Trophoblast cell (in vitro differentiated cells and primary cell): ENCODE measurements at regions not wholly inside any gene's neighbourhood (a gene's known extent, or its start where the extent isn't known, plus 50 kb on each side); places are given as distances from the start of the nearest gene placed in this dataset.

Experiments
- DNase-seq, 2 donors: peaks; one replicate each; pipeline ENCODE4 v3.0.0-alpha.2; 2016
- H2AFZ ChIP-seq: 2 replicates; pipeline ENCODE4 v1.6.1; 2013; ENCODE audit warnings: low read length, moderate library complexity, mild to moderate bottlenecking; ENCODE audit not compliant: insufficient read depth, poor library complexity
- H2AK5ac ChIP-seq: 2 replicates; pipeline ENCODE4 v1.6.1; 2013; ENCODE audit warnings: mild to moderate bottlenecking, low read length
- H2BK120ac ChIP-seq: 2 replicates; pipeline ENCODE4 v1.6.1; 2013; ENCODE audit warnings: low read length, mild to moderate bottlenecking, moderate library complexity; ENCODE audit not compliant: insufficient read depth, poor library complexity
- H2BK12ac ChIP-seq: 2 replicates; pipeline ENCODE4 v1.6.1; 2013; ENCODE audit warnings: mild to moderate bottlenecking, low read length, moderate library complexity
- H2BK5ac ChIP-seq: 2 replicates; pipeline ENCODE4 v1.6.1; 2013; ENCODE audit warnings: low read length, low read depth, moderate library complexity, mild to moderate bottlenecking; ENCODE audit not compliant: poor library complexity
- H3K14ac ChIP-seq: 2 replicates; pipeline ENCODE4 v1.6.1; 2013; ENCODE audit warnings: mild to moderate bottlenecking, low read length
- H3K18ac ChIP-seq: 2 replicates; pipeline ENCODE4 v1.6.1; 2013; ENCODE audit warnings: mild to moderate bottlenecking, low read length
- H3K23ac ChIP-seq: 2 replicates; pipeline ENCODE4 v1.6.1; 2013; ENCODE audit warnings: low read length
- H3K27ac ChIP-seq: 2 replicates; pipeline ENCODE4 v1.5.1; 2013; ENCODE audit warnings: low read depth, mild to moderate bottlenecking, inconsistent platforms, low read length, moderate library complexity
- H3K27me3 ChIP-seq: 2 replicates; pipeline ENCODE4 v1.6.1; 2013; ENCODE audit warnings: inconsistent platforms, mild to moderate bottlenecking, low read length, moderate library complexity; ENCODE audit not compliant: insufficient read depth
- H3K36me3 ChIP-seq, 2 experiments: 1 replicate in 1 of 2; 2 replicates in 1 of 2; pipeline ENCODE4 v1.6.1; 2013; ENCODE audit warnings: low read length in 2 of 2, mild to moderate bottlenecking in 2 of 2, moderate library complexity in 1 of 2; ENCODE audit not compliant: insufficient read depth in 2 of 2, control insufficient read depth in 1 of 2
- H3K4ac ChIP-seq: 2 replicates; pipeline ENCODE4 v1.6.1; 2013; ENCODE audit warnings: low read depth, mild to moderate bottlenecking, low read length, moderate library complexity
- H3K4me1 ChIP-seq, 2 experiments: 1 replicate in 1 of 2; 2 replicates in 1 of 2; pipeline ENCODE4 v1.6.1; 2013; ENCODE audit warnings: low read length in 2 of 2, mild to moderate bottlenecking in 2 of 2, moderate library complexity in 1 of 2; ENCODE audit not compliant: insufficient read depth in 2 of 2, control insufficient read depth in 1 of 2
- H3K4me2 ChIP-seq: 2 replicates; pipeline ENCODE4 v1.6.1; 2013; ENCODE audit warnings: inconsistent platforms, mild to moderate bottlenecking, low read length, moderate library complexity
- H3K4me3 ChIP-seq: 2 replicates; pipeline ENCODE4 v1.5.1; 2013; ENCODE audit warnings: mild to moderate bottlenecking, low read depth, low read length, inconsistent platforms
- H3K79me1 ChIP-seq: one replicate; pipeline ENCODE4 v1.6.1; 2013; ENCODE audit warnings: low read length
- H3K79me2 ChIP-seq: 2 replicates; pipeline ENCODE4 v1.6.1; 2013; ENCODE audit warnings: low read length, mild to moderate bottlenecking; ENCODE audit not compliant: control insufficient read depth, insufficient read depth, poor library complexity
- H3K9ac ChIP-seq: 2 replicates; pipeline ENCODE4 v1.6.1; 2013; ENCODE audit warnings: mild to moderate bottlenecking, low read length
- H3K9me3 ChIP-seq: 2 replicates; pipeline ENCODE4 v1.6.1; 2013; ENCODE audit warnings: low read depth, mild to moderate bottlenecking, control low read depth, inconsistent platforms, low read length; ENCODE audit not compliant: insufficient read depth
- H4K12ac ChIP-seq: 2 replicates; pipeline ENCODE4 v1.6.1; 2013; ENCODE audit warnings: low read depth, mild to moderate bottlenecking, low read length, moderate library complexity
- H4K8ac ChIP-seq: 2 replicates; pipeline ENCODE4 v1.6.1; 2013; ENCODE audit warnings: low read depth, mild to moderate bottlenecking, low read length, moderate library complexity
- H4K91ac ChIP-seq: one replicate; pipeline ENCODE4 v1.6.1; 2013; ENCODE audit warnings: low read depth, mild to moderate bottlenecking, low read length, moderate library complexity
- WGBS: extraction: QIAGEN DNeasy Blood & Tissue Kit; methylation state at CpG from one replicate; pipeline ENCODE4 v1.1.7; 2013; ENCODE audit warnings: missing lambda C conversion rate; ENCODE audit not compliant: insufficient read length, insufficient coverage; ENCODE audit errors: extremely low coverage; 5-methylcytosine and 5-hydroxymethylcytosine counted together

GRCh38 chr4:137193564-137193963, 338.7 kb downstream of the PCDH18 start:
- Histone ChIP-seq H4K8ac (no peak overlapping the region), H3K14ac (no peak overlapping the region), H3K27ac (no peak overlapping the region), H3K23ac (no peak overlapping the region), H3K27me3 (no peaks in the 10 kb centered on the region), H2BK5ac (no peak overlapping the region), H3K18ac (no peak overlapping the region), H3K4ac (no peak overlapping the region), H3K9ac (no peak overlapping the region), H2AK5ac (no peak overlapping the region), H4K12ac (no peak overlapping the region), H2AFZ (no peak overlapping the region), H3K4me2 (no peak overlapping the region), H3K4me1 (no peaks in the 10 kb centered on the region), H2BK120ac (no peak overlapping the region), H3K79me1 (no peaks in the 10 kb centered on the region), H3K36me3 (no peaks in the 10 kb centered on the region), H2BK12ac (no peak overlapping the region), H4K91ac (no peak overlapping the region), H3K79me2 (no peaks in the 10 kb centered on the region), H3K9me3 (no peaks in the 10 kb centered on the region), H3K4me3 (no peak overlapping the region)
- no peak for DNase-seq
- WGBS = no CpG with 5 or more reads among the region's 1 CpG

DNA sequence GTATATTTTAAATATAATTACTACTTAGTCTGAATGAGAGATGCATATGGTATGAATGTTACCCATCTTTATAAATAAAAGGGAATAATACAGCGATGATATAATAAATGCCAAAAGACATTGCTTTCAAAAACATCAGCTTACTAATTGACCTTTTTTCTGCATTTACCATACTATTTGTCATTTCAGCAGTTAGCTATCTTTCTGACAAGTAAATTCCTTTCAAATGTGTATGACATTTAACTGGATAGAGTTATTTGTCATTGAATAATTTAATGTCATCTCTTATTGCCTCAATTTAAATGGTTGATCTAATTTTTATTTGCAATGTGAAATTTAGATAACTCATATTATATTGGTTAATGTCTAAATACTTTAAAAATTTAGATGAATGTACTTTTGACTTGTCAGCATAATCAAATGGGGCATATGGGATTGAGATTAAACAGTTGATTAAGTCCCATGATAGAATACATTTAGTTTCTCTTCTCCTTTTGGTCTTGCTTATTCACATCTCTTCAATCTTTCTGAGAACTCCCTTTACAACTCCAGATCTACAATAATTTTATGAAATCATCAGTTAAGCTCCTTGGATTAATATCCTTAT, 350.9 kb downstream of the PCDH18 start:
- no peak for DNase-seq
- Histone ChIP-seq H3K4me2 (no peak overlapping the region), H3K9ac (no peak overlapping the region), H3K4me3 (no peak overlapping the region), H4K8ac (no peak overlapping the region), H2BK120ac (no peak overlapping the region), H3K14ac (no peak overlapping the region), H3K4me1 (no peaks in the 10 kb centered on the region), H3K23ac (no peak overlapping the region), H2AK5ac (no peak overlapping the region), H3K4ac (no peak overlapping the region), H3K79me1 (no peaks in the 10 kb centered on the region), H2BK5ac (no peak overlapping the region), H2BK12ac (no peak overlapping the region), H3K9me3 (no peaks in the 10 kb centered on the region), H3K36me3 (no peaks in the 10 kb centered on the region), H3K79me2 (no peaks in the 10 kb centered on the region), H4K91ac (no peak overlapping the region), H3K27me3 (no peaks in the 10 kb centered on the region), H3K27ac (no peak overlapping the region), H3K18ac (no peak overlapping the region), H4K12ac (no peak overlapping the region), H2AFZ (no peak overlapping the region)
- no CpG with 5 or more reads among the region's 1 CpG for WGBS

DNA sequence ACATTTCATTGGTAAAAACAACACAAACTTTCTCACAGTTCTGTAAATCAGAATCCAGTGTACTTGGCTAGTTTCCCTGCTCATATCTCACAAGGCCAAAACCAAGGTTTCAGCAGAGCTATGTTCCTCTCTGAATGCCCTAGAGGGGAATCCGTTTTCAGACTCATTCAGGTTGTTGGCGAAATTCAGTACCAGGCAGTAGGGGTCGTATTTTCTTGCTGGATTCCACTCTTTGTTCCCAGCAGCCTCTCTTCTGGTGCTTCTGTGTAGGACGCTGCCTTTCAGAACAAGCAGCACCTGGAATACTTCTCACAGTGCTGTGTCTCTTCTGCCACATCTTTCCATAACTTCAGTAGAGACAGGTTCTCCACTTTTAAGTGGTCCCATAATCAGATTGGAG, 351.9 kb downstream of the PCDH18 start:
- Histone ChIP-seq H2AK5ac (no peak overlapping the region), H3K9ac (no peak overlapping the region), H3K79me1 (no peaks in the 10 kb centered on the region), H4K8ac (no peak overlapping the region), H3K4me3 (no peak overlapping the region), H2BK120ac (no peak overlapping the region), H4K12ac (no peak overlapping the region), H3K4me2 (no peak overlapping the region), H3K23ac (no peak overlapping the region), H3K27me3 (no peaks in the 10 kb centered on the region), H2BK12ac (no peak overlapping the region), H3K4ac (no peak overlapping the region), H3K36me3 (no peaks in the 10 kb centered on the region), H3K4me1 (no peaks in the 10 kb centered on the region), H3K18ac (no peak overlapping the region), H2AFZ (no peak overlapping the region), H2BK5ac (no peak overlapping the region), H4K91ac (no peak overlapping the region), H3K27ac (no peak overlapping the region), H3K9me3 (no peaks in the 10 kb centered on the region), H3K79me2 (no peaks in the 10 kb centered on the region), H3K14ac (no peak overlapping the region)
- no CpG with 5 or more reads among the region's 4 CpGs for WGBS
- DNase-seq = no peak

DNA sequence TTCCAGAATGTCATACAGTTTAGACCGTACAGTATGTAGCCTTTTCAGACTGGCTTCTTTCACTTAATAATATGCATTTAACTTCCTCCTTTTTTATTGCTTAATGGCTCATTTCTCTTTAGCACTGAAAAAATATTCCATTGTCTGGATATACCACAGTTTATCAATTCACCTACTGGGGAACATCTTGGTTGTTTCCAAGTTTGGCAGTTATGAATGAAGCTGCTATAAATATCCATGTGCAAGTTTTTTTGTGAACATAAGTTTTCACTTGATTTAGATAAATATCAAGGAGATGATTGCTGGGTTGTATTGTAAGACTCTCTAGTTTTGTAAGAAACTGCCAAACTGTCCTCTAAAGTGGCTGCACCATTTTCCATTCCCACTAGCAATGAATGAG, 375.5 kb downstream of the PCDH18 start:
- Histone ChIP-seq H4K12ac (no peak overlapping the region), H3K9ac (no peak overlapping the region), H3K9me3 (no peaks in the 10 kb centered on the region), H3K14ac (no peak overlapping the region), H3K36me3 (no peaks in the 10 kb centered on the region), H3K23ac (no peak overlapping the region), H3K4me1 (no peaks in the 10 kb centered on the region), H2BK120ac (no peak overlapping the region), H2BK5ac (no peak overlapping the region), H3K27ac (no peak overlapping the region), H2BK12ac (no peak overlapping the region), H3K4me3 (no peak overlapping the region), H4K91ac (no peak overlapping the region), H2AFZ (no peak overlapping the region), H4K8ac (no peak overlapping the region), H2AK5ac (no peak overlapping the region), H3K4ac (no peak overlapping the region), H3K79me2 (no peaks in the 10 kb centered on the region), H3K27me3 (no peaks in the 10 kb centered on the region), H3K18ac (no peak overlapping the region), H3K4me2 (no peak overlapping the region), H3K79me1 (no peaks in the 10 kb centered on the region)
- no peak for DNase-seq
- no CpG with 5 or more reads among the region's 1 CpG for WGBS
